Trophoblast cell (in vitro differentiated cells and primary cell): ENCODE measurements at regions not wholly inside any gene's neighbourhood (a gene's known extent, or its start where the extent isn't known, plus 50 kb on each side); places are given as distances from the start of the nearest gene placed in this dataset.
"Not testable (repeated sequence)": the region's sequence is repeated elsewhere in the genome, so short reads cannot be mapped to it uniquely, and the experiment has no call there.

Experiments used
- DNase-seq, 2 donors: peaks; one replicate each; pipeline ENCODE4 v3.0.0-alpha.2; 2016
- H2AFZ ChIP-seq: 2 replicates; pipeline ENCODE4 v1.6.1; 2013; ENCODE audit warnings: low read length, moderate library complexity, mild to moderate bottlenecking; ENCODE audit not compliant: insufficient read depth, poor library complexity
- H2AK5ac ChIP-seq: 2 replicates; pipeline ENCODE4 v1.6.1; 2013; ENCODE audit warnings: mild to moderate bottlenecking, low read length
- H2BK120ac ChIP-seq: 2 replicates; pipeline ENCODE4 v1.6.1; 2013; ENCODE audit warnings: low read length, mild to moderate bottlenecking, moderate library complexity; ENCODE audit not compliant: insufficient read depth, poor library complexity
- H2BK12ac ChIP-seq: 2 replicates; pipeline ENCODE4 v1.6.1; 2013; ENCODE audit warnings: mild to moderate bottlenecking, low read length, moderate library complexity
- H2BK5ac ChIP-seq: 2 replicates; pipeline ENCODE4 v1.6.1; 2013; ENCODE audit warnings: low read length, low read depth, moderate library complexity, mild to moderate bottlenecking; ENCODE audit not compliant: poor library complexity
- H3K14ac ChIP-seq: 2 replicates; pipeline ENCODE4 v1.6.1; 2013; ENCODE audit warnings: mild to moderate bottlenecking, low read length
- H3K18ac ChIP-seq: 2 replicates; pipeline ENCODE4 v1.6.1; 2013; ENCODE audit warnings: mild to moderate bottlenecking, low read length
- H3K23ac ChIP-seq: 2 replicates; pipeline ENCODE4 v1.6.1; 2013; ENCODE audit warnings: low read length
- H3K27ac ChIP-seq: 2 replicates; pipeline ENCODE4 v1.5.1; 2013; ENCODE audit warnings: low read depth, mild to moderate bottlenecking, inconsistent platforms, low read length, moderate library complexity
- H3K27me3 ChIP-seq: 2 replicates; pipeline ENCODE4 v1.6.1; 2013; ENCODE audit warnings: inconsistent platforms, mild to moderate bottlenecking, low read length, moderate library complexity; ENCODE audit not compliant: insufficient read depth
- H3K36me3 ChIP-seq, 2 experiments: 1 replicate in 1 of 2; 2 replicates in 1 of 2; pipeline ENCODE4 v1.6.1; 2013; ENCODE audit warnings: low read length in 2 of 2, mild to moderate bottlenecking in 2 of 2, moderate library complexity in 1 of 2; ENCODE audit not compliant: insufficient read depth in 2 of 2, control insufficient read depth in 1 of 2
- H3K4ac ChIP-seq: 2 replicates; pipeline ENCODE4 v1.6.1; 2013; ENCODE audit warnings: low read depth, mild to moderate bottlenecking, low read length, moderate library complexity
- H3K4me1 ChIP-seq, 2 experiments: 1 replicate in 1 of 2; 2 replicates in 1 of 2; pipeline ENCODE4 v1.6.1; 2013; ENCODE audit warnings: low read length in 2 of 2, mild to moderate bottlenecking in 2 of 2, moderate library complexity in 1 of 2; ENCODE audit not compliant: insufficient read depth in 2 of 2, control insufficient read depth in 1 of 2
- H3K4me2 ChIP-seq: 2 replicates; pipeline ENCODE4 v1.6.1; 2013; ENCODE audit warnings: inconsistent platforms, mild to moderate bottlenecking, low read length, moderate library complexity
- H3K4me3 ChIP-seq: 2 replicates; pipeline ENCODE4 v1.5.1; 2013; ENCODE audit warnings: mild to moderate bottlenecking, low read depth, low read length, inconsistent platforms
- H3K79me1 ChIP-seq: one replicate; pipeline ENCODE4 v1.6.1; 2013; ENCODE audit warnings: low read length
- H3K79me2 ChIP-seq: 2 replicates; pipeline ENCODE4 v1.6.1; 2013; ENCODE audit warnings: low read length, mild to moderate bottlenecking; ENCODE audit not compliant: control insufficient read depth, insufficient read depth, poor library complexity
- H3K9ac ChIP-seq: 2 replicates; pipeline ENCODE4 v1.6.1; 2013; ENCODE audit warnings: mild to moderate bottlenecking, low read length
- H3K9me3 ChIP-seq: 2 replicates; pipeline ENCODE4 v1.6.1; 2013; ENCODE audit warnings: low read depth, mild to moderate bottlenecking, control low read depth, inconsistent platforms, low read length; ENCODE audit not compliant: insufficient read depth
- H4K12ac ChIP-seq: 2 replicates; pipeline ENCODE4 v1.6.1; 2013; ENCODE audit warnings: low read depth, mild to moderate bottlenecking, low read length, moderate library complexity
- H4K8ac ChIP-seq: 2 replicates; pipeline ENCODE4 v1.6.1; 2013; ENCODE audit warnings: low read depth, mild to moderate bottlenecking, low read length, moderate library complexity
- H4K91ac ChIP-seq: one replicate; pipeline ENCODE4 v1.6.1; 2013; ENCODE audit warnings: low read depth, mild to moderate bottlenecking, low read length, moderate library complexity
- WGBS: extraction: QIAGEN DNeasy Blood & Tissue Kit; methylation state at CpG from one replicate; pipeline ENCODE4 v1.1.7; 2013; ENCODE audit warnings: missing lambda C conversion rate; ENCODE audit not compliant: insufficient read length, insufficient coverage; ENCODE audit errors: extremely low coverage; 5-methylcytosine and 5-hydroxymethylcytosine counted together

GRCh38 chr20:11700831-11701230 is 216.9 kb upstream of the BTBD3 start:
- Histone ChIP-seq H3K4me3 (no peak overlapping the region), H3K27ac (no peak overlapping the region), H3K4me2 (no peak overlapping the region), H3K14ac (no peak overlapping the region), H2BK12ac (no peak overlapping the region), H3K9ac (no peak overlapping the region), H3K27me3 (no peaks in the 10 kb centered on the region), H4K12ac (no peak overlapping the region), H3K4ac (no peak overlapping the region), H2BK5ac (no peak overlapping the region), H2BK120ac (no peak overlapping the region), H4K8ac (no peak overlapping the region), H3K79me2 (no peaks in the 10 kb centered on the region), H3K79me1 (peaks cover 2% of the 10 kb centered on the region), H2AFZ (no peak overlapping the region), H2AK5ac (no peak overlapping the region), H4K91ac (no peak overlapping the region), H3K9me3 (no peaks in the 10 kb centered on the region), H3K4me1 (peaks cover 0 to 5% of the 10 kb centered on the region in 2 experiments), H3K18ac (no peak overlapping the region), H3K23ac (no peak overlapping the region), H3K36me3 (no peaks in the 10 kb centered on the region)
- no peak for DNase-seq
- WGBS, result no CpG with 5 or more reads among the region's 5 CpGs

- Histone ChIP-seq H4K8ac (no peak overlapping the region), H2BK5ac (peak overlapping the region; percentile 12), H3K79me2 (no peaks in the 10 kb centered on the region), H2AFZ (no peak overlapping the region), H3K9me3 (no peaks in the 10 kb centered on the region), H3K14ac (no peak overlapping the region), H3K4me3 (no peak overlapping the region), H4K12ac (no peak overlapping the region), H3K79me1 (peaks cover 5% of the 10 kb centered on the region), H3K4me1 (peaks cover 0 to 5% of the 10 kb centered on the region in 2 experiments), H3K27me3 (no peaks in the 10 kb centered on the region), H3K23ac (no peak overlapping the region), H3K4me2 (no peak overlapping the region), H2AK5ac (peak overlapping the region; percentile 53), H3K36me3 (no peaks in the 10 kb centered on the region), H4K91ac (no peak overlapping the region), H3K4ac (no peak overlapping the region), H3K9ac (no peak overlapping the region), H2BK120ac (no peak overlapping the region), H2BK12ac (peak overlapping the region; percentile 50), H3K18ac (no peak overlapping the region), H3K27ac (no peak overlapping the region)
- WGBS, result no CpG with 5 or more reads among the region's 2 CpGs
- no peak for DNase-seq
Measured at GRCh38 chr20:11702721-11703518, 214.8 kb upstream of the BTBD3 start.

- H3K36me3 ChIP-seq, result no peaks in the 10 kb centered on the region
- peak overlapping the region; percentile 53 for H3K27ac ChIP-seq
- H2AK5ac ChIP-seq, result no peak overlapping the region
- no peaks in the 10 kb centered on the region for H3K79me2 ChIP-seq
- peak overlapping the region; percentile 87 for H4K91ac ChIP-seq
- no peak for DNase-seq
- no peak overlapping the region for H3K4me2 ChIP-seq
- H2BK120ac ChIP-seq, result peak overlapping the region; percentile 43
- H2BK12ac ChIP-seq, result peak overlapping the region; percentile 58
- H4K8ac ChIP-seq, result no peak overlapping the region
- no peak overlapping the region for H3K18ac ChIP-seq
- H4K12ac ChIP-seq, result no peak overlapping the region
- H3K4ac ChIP-seq, result no peak overlapping the region
- no peak overlapping the region for H3K23ac ChIP-seq
- no peaks in the 10 kb centered on the region for H3K9me3 ChIP-seq
- no peak overlapping the region for H3K14ac ChIP-seq
- peak overlapping the region; percentile 63 for H2BK5ac ChIP-seq
- H3K9ac ChIP-seq, result no peak overlapping the region
- H3K4me3 ChIP-seq, result no peak overlapping the region
- H3K27me3 ChIP-seq, result no peaks in the 10 kb centered on the region
- no peak overlapping the region for H2AFZ ChIP-seq
- peaks cover 5% of the 10 kb centered on the region for H3K79me1 ChIP-seq
- H3K4me1 ChIP-seq, result peaks cover 0 to 5% of the 10 kb centered on the region in 2 experiments
Measured at GRCh38 chr20:11705512-11705911, 212.2 kb upstream of the BTBD3 start.

GRCh38 chr20:11708223-11708622 is 209.5 kb upstream of the BTBD3 start:
- WGBS, result no CpG with 5 or more reads among the region's 9 CpGs
- H4K91ac ChIP-seq, H2AK5ac ChIP-seq, H3K4me3 ChIP-seq, H3K23ac ChIP-seq, H4K12ac ChIP-seq, H3K9ac ChIP-seq, H3K4me2 ChIP-seq, H3K36me3 ChIP-seq, H3K4ac ChIP-seq, H3K14ac ChIP-seq, H3K4me1 ChIP-seq, H3K27me3 ChIP-seq, H3K79me1 ChIP-seq, H2AFZ ChIP-seq, H2BK12ac ChIP-seq, H2BK5ac ChIP-seq, H3K18ac ChIP-seq, H3K79me2 ChIP-seq, H3K9me3 ChIP-seq: not testable (repeated sequence)
- DNase-seq, result peak; percentile 22 to 57
- Histone ChIP-seq H4K8ac (peak overlapping the region; percentile 23), H2BK120ac (peak overlapping the region; percentile 53), H3K27ac (peak overlapping the region; percentile 78)
